OCI-LY1 (cell line): ENCODE measurements at regions not wholly inside any gene's neighbourhood (a gene's known extent, or its start where the extent isn't known, plus 50 kb on each side); places are given as distances from the start of the nearest gene placed in this dataset.

Source experiments
- CTCF ChIP-seq: fragments of 200-600 bp; sonication (generic), shearing (Covaris generic); IDR thresholded peaks from 2 replicates; pipeline ENCODE4 v1.5.1; 2017; ENCODE audit warnings: mild to moderate bottlenecking, antibody characterized with exemption, low read length, moderate library complexity, mixed read lengths
- EZH2 ChIP-seq: fragments of 200-600 bp; sonication (generic), shearing (Covaris generic); IDR thresholded peaks from 2 replicates; pipeline ENCODE4 v1.8.0; 2017; ENCODE audit warnings: borderline replicate concordance, mixed run types, mild to moderate bottlenecking, antibody characterized with exemption, low read length, moderate library complexity, mixed read lengths

- TF ChIP-seq CTCF: no peak
- TF ChIP-seq EZH2: no peak
These were observed 301.6 kb downstream of the SNX13 start for GRCh38 chr7:17638727-17639126.
